ENCODE measurements at regions not wholly inside any gene's neighbourhood (a gene's known extent, or its start where the extent isn't known, plus 50 kb on each side); places are given as distances from the start of the nearest gene placed in this dataset.
"Not testable (repeated sequence)": the region's sequence is repeated elsewhere in the genome, so short reads cannot be mapped to it uniquely, and the experiment has no call there.

DNA sequence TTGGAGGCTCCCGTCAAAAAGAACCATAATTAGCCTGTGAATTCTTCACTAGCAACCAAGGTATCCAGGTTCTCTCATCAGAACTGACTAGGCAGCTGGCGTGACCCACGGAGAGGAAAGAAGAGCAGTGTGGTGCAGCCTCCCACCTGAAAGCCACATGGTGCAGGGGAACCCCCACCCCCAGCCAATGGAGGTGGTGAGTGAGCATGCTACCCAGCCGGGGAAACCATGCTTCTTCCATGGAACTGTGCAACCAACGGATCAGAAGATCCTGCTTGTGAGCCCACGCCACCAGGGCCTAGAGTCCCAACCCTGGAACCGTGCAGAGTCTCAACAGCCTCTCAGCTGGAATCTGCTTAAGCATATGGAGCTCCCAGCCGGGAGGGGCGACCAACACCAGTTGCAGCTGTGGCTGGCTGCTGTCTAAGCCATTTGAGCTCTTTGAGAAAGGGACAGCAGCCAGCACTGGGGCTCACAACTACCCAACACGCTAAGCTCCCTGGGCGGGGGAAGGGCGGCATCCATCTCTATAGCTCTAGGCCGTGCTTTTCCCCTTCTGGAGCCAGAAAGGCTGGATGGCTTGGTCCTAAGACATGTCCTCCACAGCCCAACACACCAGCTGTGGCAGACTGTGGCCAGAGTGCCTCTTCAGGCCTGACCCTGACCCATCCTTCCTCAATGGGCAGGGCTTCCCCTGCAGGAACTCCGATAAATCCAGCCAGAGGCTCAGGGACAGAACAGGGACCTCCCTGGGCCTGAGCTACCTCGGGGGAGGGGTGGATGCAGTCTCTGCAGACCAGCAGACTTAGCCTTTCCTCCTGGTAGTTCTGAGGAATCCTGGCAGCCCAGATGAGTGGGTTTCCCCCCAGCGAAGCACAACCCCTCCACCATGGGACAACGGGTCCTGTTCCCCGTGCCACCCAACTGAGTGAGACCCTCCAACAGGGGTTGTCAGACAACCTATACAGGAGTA lies 151.4 kb upstream of the NXPH2 start:
- no peak for DNase-seq (ENCODE audit: low spot score)

DNA sequence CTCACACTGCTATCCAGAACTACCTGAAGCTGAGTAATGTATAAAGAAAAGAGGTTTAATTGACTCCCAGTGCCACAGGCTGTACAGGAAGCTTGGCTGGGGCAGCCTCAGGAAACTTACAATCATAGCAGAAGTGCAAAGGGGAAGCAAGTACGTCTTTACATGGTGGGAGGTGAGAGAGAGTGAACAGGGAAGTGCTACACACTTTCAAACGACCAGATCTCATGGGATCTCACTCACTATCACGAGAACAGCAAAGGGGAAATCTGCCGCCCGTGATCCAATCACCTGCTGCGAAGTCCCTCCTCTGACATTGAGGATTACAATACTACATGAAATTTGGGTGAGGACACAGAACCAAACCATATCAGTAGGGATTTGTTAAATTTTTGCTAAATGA lies 150.4 kb upstream of the NXPH2 start:
- DNase-seq (ENCODE audit: low spot score) = no peak

DNA sequence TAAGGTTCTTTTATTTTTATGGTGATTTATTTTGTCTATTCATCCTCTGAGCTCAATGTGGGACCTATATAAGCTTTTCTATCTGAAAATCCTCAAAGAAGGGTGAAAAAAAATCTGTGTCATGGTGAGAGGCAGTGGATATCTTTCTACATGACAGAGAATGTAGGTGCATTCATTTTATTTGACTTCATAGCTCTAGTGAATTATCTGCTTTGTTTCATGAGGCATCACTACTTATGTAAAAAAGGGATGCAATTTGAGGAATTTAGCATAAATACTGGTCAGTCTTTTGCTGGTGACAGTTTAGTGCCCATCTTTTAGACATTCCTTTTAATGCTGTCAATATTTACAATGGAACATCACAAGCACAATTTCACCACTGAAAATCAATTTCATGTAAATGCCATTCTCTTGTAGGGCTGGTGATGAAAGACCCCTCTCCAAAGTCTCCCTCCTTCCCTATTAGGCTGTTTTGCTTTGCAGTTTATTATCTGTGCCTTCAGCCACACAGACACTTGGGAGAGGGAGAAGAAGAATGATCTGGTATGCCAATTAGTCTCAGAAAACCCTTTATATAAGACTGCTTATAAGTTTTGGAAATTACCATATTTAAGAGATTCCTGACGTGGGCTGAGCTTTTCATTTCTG lies 148.3 kb upstream of the NXPH2 start:
- DNase-seq (ENCODE audit: low spot score) = no peak

DNA sequence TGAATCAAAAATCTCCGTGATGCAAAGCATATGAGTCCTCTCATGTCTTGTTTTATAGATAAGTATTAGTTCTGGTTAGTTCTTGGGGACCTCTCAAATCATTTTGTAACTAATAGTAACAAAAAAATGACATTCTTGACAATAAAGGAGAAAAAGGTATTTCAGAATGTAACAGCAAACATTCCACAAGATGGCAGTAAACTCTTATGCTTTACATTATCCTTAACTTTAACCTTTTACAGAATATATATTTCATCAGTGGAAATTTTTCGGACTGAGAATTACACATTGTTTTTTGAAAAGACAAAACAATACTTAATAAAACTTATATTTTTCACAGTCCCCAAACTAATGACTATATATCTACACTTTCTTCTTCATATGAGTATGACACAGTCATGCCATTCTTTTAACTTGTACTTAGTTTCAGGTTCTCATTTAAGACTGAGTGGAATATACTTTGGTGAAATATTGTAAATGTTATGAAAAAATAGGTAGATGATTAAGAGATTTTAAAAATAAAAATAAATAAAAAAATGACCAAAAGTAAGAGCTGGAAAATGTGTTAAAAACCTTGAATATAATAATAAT lies 142.9 kb upstream of the NXPH2 start:
- no peak for DNase-seq (ENCODE audit: low spot score)

DNA sequence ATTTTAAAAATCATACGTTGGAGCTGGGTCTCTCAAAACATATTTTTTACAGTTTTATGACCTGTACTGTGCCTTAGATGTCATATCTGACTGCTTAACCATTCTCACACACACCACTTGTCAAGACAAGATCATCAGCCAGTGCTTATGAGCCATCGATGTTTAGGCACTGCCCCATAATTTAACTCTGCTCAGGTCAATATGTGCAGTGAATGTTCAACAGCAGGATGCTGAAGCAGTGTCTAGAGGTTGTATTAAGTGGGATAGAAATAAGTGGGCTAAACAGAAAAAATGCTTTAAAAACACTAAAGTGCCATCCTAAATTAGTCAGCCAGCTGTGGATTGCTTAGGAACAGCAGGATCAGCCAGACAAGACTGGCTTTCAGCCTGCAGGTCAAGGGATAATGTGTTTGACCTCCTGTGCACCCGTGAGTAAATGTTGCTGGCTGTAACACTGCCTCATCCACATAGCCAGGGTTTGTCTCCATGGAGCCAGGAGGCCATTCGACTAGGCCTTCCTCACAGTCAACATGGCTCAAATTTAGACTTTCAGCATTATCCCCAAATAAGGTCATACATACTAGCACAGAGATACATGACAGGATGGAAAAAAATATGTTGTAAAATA lies 139.0 kb upstream of the NXPH2 start:
- DNase-seq (ENCODE audit: low spot score) = no peak

DNA sequence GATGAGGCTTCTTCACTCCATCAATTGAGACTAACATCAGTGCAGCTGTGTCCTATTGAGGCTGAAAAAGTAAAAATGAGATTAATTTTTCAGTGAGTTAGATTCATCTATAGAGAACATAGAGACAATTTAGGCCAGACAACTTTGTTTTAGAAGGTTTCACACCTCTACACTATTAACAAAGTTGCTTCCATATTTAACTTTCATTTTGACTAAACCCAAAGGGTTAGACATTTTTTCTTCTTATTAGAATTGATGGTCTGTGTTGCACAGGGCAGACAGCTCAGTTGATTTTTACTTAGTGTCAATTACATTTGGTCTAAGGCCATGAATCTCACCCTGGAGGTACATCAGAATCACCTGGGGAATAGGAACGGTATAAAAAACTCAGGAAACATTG lies 130.2 kb upstream of the NXPH2 start:
- no peak for DNase-seq (ENCODE audit: low spot score)

DNA sequence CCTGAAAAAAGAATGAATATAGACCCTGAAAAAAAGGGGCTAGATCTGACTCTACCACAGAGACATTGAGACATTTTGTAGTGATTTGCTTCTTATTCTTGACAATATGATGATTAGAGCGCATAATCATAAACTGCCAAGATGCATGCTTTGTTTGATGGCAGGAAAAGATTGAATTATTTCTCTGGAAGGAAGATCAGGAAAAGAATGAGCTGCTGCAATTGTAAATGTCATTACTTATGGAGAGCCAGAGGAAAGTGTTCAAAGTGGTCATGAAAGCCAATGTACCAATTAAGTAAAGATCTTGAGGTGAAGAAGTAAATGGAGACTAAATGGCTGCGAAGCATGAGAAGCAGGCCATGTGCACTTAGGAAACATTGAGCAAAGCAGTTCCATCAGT lies 126.4 kb upstream of the NXPH2 start:
- DNase-seq (ENCODE audit: low spot score) = no peak

DNA sequence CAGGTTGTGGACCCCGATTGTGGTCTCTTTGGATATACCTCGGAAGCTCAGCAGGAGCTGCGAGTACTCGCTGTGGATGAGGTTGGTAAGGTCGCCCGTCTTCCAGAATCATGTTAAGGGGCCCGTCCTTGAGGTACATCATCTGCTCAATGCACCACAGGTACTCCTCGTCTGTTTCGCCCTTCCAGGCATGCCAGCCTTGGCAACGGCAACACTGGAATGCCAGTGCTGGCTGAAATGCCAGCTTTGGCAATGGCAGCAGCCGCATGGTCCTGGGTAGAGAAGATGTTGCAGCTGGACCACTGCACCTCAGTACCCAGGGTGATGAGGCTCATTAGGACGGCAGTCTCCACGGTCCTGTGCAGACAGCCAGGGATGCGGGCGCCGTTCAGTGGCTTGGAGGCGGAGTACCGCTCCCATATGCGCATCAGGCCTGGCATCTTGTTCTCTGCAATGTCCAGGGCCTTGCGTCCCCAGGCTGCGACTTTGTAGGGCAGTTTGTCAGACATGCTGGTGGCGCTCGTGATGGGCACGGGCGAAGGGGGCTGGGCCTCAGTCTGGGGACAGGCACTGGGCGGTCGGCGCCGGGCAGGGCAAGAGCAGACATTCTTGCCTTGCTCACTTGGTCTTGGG lies 122.2 kb upstream of the NXPH2 start:
- DNase-seq (ENCODE audit: low spot score) = no peak

DNA sequence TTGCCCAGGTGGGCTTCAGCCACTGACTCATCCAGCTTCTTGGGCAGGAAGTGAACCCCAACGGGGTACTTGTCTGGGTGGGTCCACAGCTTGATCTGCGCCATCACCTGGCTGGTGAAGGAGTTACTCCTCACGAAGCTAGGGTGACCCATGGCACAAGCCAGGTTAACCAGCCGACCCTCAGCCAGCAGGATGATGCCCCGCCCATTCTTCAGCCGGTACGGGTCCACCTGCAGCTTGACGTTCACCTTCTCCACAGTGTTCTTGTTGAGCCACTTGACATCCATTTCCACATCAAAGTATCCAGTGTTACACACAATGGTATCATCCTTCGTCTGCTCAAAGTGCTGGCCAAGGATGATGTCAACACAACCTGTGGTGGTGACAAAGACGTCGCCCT lies 121.3 kb upstream of the NXPH2 start:
- no peak for DNase-seq (ENCODE audit: low spot score)

DNA sequence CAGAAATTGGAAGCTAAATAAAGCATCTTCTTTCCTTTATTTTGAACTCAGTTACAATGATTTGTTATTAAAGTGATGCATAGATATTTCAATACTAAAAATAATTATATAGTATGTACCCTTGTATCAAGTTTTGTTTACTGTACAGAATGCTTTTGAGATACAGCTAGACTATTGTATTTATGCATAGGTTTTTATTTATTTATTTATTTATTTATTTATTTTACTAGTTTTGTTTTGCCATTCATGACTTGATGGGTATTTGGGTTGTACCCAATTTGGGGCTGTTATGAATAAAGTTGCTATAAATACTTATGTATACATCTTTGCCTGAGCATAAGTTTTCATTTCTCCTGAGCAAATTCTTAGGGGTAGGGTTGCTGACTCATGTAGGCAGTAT lies 118.7 kb upstream of the NXPH2 start:
- DNase-seq (ENCODE audit: low spot score) = no peak

DNA sequence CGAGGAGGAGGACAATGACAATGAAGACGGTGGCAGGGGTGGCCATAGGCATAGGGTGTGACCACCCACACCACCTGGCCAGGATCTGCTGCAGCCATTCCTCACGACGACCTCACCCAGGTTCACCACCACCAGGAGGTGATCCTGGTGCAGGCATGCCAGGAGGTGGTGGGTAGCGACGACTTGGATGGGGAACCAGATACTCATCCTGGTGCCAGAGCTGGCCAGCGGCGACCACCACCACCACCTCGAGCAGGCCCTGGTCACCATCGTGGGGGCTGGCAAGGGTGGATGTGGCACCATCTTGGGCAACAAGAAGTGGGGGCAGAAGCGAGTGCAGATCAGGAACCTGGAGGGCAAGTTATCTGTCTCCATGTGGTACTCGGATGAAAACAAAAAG lies 117.1 kb upstream of the NXPH2 start:
- DNase-seq (ENCODE audit: low spot score) = no peak

DNA sequence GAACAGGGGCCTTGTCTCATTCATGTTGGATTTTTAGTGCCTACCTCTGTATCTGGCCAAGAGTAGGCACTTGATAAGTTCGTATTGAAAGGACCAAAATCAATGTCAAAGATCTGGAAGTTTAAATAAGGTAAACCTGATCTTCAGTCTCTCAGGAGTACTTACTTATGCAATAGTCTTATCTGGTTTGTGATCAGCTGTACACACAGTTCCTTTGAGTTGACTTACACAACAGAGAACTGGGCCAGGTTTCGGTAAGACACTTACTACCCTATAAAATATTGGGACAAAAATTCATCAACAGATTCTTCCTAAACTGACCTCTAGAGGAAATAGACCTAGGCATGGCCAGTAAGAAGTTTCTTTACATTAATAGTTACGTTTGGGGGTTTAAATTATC lies 113.6 kb upstream of the NXPH2 start:
- DNase-seq (ENCODE audit: low spot score) = no peak

DNA sequence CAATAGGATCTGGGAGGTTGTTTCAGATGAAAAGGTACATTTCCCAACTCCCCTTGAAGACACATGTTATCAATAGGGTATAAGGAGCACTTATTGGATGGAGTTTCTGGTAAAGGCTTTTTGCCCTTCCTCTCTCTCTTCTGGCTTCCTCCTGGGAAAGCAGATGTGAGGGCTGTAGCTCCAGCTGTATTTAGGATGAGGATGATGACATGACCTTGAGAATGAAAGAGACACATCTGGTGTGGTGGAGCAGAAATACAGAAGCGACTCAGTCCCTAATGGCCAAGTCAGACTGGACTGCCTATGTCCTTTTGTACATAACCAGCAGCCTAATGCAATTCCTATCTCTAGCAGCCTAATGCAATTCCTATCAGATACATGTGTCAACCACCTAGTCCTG lies 100.9 kb upstream of the NXPH2 start:
- no peak for DNase-seq (ENCODE audit: low spot score)

DNA sequence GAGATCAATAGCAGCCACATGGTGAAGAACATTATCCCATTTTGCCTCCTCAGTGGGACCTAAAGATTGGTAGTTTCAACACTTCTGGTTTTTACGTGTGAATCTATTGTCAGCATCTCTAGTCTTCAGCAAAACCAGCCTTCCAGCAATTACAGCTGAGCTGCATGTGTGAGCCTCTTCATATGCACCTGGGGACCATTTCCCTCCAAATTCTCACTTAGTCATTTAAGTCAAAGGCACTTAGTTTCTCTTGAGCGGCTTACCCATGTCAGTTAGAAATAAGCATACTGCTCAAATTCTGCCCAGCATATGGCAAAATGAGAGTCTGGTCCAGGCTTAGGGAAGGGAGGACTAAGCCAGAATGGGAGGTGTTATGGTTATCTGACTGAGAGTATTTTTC lies 99.7 kb upstream of the NXPH2 start:
- no peak for DNase-seq (ENCODE audit: low spot score)

DNA sequence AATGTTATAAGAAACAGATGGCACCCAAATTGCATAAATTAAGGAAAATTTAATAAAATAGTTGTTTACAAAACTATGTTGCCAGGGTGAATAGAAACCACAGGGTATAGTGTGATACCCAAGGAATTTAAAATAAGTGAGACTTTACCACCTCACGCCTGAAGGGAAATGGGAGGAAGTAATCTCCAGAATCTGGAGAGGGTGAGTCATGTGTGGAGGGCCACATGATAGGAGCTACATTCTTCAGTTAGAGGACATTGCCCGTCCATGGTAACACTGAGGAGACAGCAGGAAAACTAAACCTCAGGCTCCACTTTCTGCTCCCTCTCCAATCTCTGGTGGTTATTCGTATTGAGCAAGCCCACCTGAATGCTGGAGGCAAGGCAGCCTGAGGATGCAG lies 97.2 kb upstream of the NXPH2 start:
- DNase-seq (ENCODE audit: low spot score) = no peak

DNA sequence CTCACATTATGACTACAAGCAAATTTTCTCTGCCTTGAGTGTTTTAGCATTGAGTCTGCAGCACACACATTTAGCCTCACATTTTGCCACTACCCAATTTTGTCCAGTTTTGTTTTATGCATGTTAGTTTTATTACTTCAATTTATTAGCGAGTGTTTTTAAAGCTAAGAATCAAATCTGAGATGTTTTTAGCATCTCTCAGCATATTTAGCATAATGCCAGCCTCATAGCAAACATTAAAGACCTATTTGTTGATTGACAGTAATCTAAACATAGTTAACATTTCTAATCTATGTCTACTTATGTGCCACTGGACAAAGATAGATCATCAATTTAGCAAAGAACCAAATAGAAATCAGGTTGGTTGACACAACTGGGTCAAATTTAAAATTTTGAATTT lies 94.1 kb upstream of the NXPH2 start:
- no peak for DNase-seq (ENCODE audit: low spot score)

DNA sequence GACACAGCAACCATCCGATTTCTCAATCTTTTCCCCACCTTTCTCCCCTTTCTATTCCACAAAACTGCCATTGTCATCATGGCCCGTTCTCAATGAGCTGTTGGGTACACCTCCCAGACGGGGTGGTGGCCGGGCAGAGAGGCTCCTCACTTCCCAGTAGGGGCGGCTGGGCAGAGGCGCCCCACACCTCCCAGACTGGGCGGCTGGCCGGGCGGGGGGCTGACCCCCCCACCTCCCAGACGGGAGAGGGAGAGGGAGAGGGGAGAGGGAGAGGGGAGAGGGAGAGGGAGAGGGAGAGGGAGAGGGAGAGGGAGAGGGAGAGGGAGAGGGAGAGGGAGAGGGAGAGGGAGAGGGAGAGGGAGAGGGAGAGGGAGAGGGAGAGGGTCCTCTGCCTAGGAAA lies 91.9 kb upstream of the NXPH2 start:
- DNase-seq (ENCODE audit: low spot score) = not testable (repeated sequence)

DNA sequence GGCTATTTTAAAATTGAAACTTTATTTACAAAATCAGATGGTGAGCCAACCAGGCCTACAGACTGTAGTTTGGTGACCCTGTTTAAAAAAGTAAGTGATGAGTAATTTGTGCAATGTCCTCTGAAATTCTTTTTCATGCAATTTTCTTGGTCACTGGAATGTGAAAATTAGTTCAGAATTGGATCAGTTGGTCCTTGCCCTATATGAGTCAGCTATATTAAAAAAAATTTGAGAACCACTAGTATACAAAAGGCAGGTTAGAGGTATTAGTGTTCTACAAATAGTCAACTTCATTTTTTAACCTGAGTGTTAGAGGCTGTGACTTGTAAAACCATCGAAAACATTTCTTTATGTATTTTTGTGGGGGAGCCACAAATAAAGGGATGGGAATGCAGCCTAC lies 91.1 kb upstream of the NXPH2 start:
- DNase-seq (ENCODE audit: low spot score) = no peak

DNA sequence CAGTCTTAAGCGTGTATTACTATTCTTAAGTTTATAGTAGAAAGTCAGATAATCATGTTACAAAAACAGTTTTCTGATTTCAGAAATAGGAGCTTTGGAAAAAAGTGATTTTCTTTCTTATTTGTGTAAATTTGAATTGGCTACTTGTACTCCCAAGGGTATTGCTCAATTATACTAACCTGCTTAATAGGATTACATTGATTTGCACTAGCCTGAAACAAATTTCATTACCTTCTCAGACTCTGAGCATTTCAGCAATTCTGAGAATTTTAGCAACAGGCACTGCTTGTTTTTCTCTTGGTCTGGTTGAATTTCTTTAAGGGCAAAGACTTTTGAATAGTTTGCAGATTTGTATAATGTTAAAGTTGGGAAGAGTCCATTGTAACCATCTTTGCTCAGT lies 87.2 kb upstream of the NXPH2 start:
- DNase-seq (ENCODE audit: low spot score) = no peak

DNA sequence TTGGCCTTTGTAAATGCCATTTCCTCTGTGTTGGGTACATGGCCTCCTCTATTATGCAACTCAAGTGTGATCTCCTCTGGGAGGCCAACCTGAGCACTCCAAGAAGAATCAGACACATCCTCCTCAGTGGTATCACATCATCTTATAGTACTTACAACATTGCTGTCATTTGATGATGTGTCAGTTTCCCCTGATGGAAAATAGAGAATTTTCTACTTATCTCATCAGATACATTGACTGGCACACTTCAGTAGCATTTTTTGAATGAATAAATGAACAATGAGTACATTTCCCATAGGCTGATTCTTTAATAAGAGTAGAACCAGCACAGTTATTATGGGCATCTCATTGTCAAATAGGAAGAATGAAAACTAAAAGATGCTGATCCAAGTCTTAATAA lies 86.6 kb upstream of the NXPH2 start:
- DNase-seq (ENCODE audit: low spot score) = no peak

DNA sequence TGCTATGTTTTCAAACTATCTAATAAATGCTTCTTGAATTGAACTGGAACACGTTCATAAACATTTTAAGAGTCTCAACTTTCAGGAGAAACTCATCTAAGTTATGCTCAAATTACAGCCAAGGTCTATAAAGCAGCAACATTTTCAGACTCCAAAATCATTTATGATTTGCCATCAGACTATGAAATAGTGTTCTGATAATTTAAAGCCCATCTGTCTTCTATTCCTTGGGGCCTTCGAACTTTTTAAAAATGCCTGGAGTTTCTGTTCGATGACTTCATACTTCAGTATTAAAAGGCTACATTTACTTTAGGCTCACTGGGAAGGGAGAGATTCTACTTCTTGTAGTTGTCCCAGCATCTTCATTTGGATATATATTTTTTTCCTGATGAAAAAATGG lies 73.6 kb upstream of the NXPH2 start:
- DNase-seq (ENCODE audit: low spot score) = no peak

DNA sequence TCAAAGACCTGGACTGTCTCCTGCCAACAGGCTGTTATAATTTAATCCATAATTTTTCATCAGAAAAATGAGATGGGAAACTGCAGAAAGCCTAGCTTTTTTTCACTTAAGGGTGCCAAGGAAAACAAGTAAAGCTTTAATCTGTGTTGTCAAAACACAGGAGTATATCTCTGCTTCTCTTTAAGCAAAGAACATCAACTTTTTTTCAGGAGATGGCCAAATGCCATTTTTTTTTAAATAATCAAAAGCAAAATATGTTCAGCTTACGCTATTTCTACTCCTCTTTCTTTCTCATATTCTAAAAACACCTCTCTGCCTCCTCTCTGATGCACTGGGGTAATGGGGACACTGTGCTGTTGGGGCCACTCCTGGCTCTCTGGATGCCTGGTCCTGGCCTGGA lies 73.1 kb upstream of the NXPH2 start:
- DNase-seq (ENCODE audit: low spot score) = no peak
